Stimulated activated CD4-positive, alpha-beta T cell treated with anti-CD3 and anti-CD28 coated beads, Interleukin-1b, Interleukin-23, amount 100 ng/mL, for 24 hours (primary cell): ENCODE measurements at regions not wholly inside any gene's neighbourhood (a gene's known extent, or its start where the extent isn't known, plus 50 kb on each side); places are given as distances from the start of the nearest gene placed in this dataset.
"Not testable (repeated sequence)": the region's sequence is repeated elsewhere in the genome, so short reads cannot be mapped to it uniquely, and the experiment has no call there.

Experiments
- DNase-seq, 4 experiments: peaks; one replicate each; pipeline ENCODE4 v3.0.0-alpha.2; 2020; ENCODE audit warnings: low read depth in 4 of 4, low spot score in 1 of 4

GRCh38 chr6:68160348-68160747 lies 474.7 kb upstream of the ADGRB3 start:
- DNase-seq: no peak

- DNase-seq: no peak
Observed at GRCh38 chr6:68159433-68159832, 475.6 kb upstream of the ADGRB3 start.

GRCh38 chr6:68158256-68158655 lies 476.8 kb upstream of the ADGRB3 start:
- DNase-seq: no peak

GRCh38 chr6:68144667-68145066 lies 490.4 kb upstream of the ADGRB3 start:
- no peak for DNase-seq

GRCh38 chr6:68141190-68141589 lies 493.9 kb upstream of the ADGRB3 start:
- DNase-seq: no peak

GRCh38 chr6:68139130-68139529 lies 496.0 kb upstream of the ADGRB3 start:
- no peak for DNase-seq

- no peak for DNase-seq
Observed at GRCh38 chr6:68134796-68135195, 500.3 kb upstream of the ADGRB3 start.

- no peak for DNase-seq
Observed at GRCh38 chr6:68128211-68128610, 506.9 kb upstream of the ADGRB3 start.

- DNase-seq: no peak
Observed at GRCh38 chr6:68127074-68127473, 508.0 kb upstream of the ADGRB3 start.

GRCh38 chr6:68126089-68126749 lies 508.9 kb upstream of the ADGRB3 start:
- DNase-seq: no peak

- DNase-seq: not testable (repeated sequence)
Observed at GRCh38 chr6:68122975-68123374, 512.1 kb upstream of the ADGRB3 start.

GRCh38 chr6:68122032-68122431 lies 513.0 kb upstream of the ADGRB3 start:
- DNase-seq: no peak

- not testable (repeated sequence) for DNase-seq
Observed at GRCh38 chr6:68120954-68121353, 514.1 kb upstream of the ADGRB3 start.

- no peak for DNase-seq
Observed at GRCh38 chr6:68114463-68115047, 520.5 kb upstream of the ADGRB3 start.

GRCh38 chr6:68108233-68108835 lies 526.7 kb upstream of the ADGRB3 start:
- DNase-seq: no peak

- no peak for DNase-seq
Observed at GRCh38 chr6:68094070-68094469, 541.0 kb upstream of the ADGRB3 start.

GRCh38 chr6:68087399-68088133 lies 547.5 kb upstream of the ADGRB3 start:
- no peak for DNase-seq

- no peak for DNase-seq
Observed at GRCh38 chr6:68086199-68086598, 548.9 kb upstream of the ADGRB3 start.

- not testable (repeated sequence) for DNase-seq
Observed at GRCh38 chr6:68085599-68085998, 549.5 kb upstream of the ADGRB3 start.

- no peak for DNase-seq
Observed at GRCh38 chr6:68082086-68082485, 553.0 kb upstream of the ADGRB3 start.

- no peak for DNase-seq
Observed at GRCh38 chr6:68080074-68080473, 555.0 kb upstream of the ADGRB3 start.

- no peak for DNase-seq
Observed at GRCh38 chr6:68077661-68078060, 557.4 kb upstream of the ADGRB3 start.
